Fibroblast of the aortic adventitia (primary cell): ENCODE measurements at regions not wholly inside any gene's neighbourhood (a gene's known extent, or its start where the extent isn't known, plus 50 kb on each side); places are given as distances from the start of the nearest gene placed in this dataset.
A peak's percentile ranks its signal among the peaks of the same experiment; 100 is the strongest.

Experiments
- DNase-seq: peaks from one replicate; pipeline ENCODE4 v3.0.0-alpha.2; 2010; ENCODE audit warnings: low read depth
- H3K4me3 ChIP-seq: 2 replicates; pipeline ENCODE4 v1.5.1; 2011; ENCODE audit warnings: low read depth, mild to moderate bottlenecking, control low read depth, low read length, moderate library complexity
- TF ChIP-seq, protein P1 (sequence below): IDR thresholded peaks from 2 replicates; pipeline ENCODE4 v1.5.1; 2011; ENCODE audit warnings: mild to moderate bottlenecking, low read length, control low read depth, inconsistent platforms; ENCODE audit not compliant: insufficient read depth

- TF ChIP-seq, protein P1, sequence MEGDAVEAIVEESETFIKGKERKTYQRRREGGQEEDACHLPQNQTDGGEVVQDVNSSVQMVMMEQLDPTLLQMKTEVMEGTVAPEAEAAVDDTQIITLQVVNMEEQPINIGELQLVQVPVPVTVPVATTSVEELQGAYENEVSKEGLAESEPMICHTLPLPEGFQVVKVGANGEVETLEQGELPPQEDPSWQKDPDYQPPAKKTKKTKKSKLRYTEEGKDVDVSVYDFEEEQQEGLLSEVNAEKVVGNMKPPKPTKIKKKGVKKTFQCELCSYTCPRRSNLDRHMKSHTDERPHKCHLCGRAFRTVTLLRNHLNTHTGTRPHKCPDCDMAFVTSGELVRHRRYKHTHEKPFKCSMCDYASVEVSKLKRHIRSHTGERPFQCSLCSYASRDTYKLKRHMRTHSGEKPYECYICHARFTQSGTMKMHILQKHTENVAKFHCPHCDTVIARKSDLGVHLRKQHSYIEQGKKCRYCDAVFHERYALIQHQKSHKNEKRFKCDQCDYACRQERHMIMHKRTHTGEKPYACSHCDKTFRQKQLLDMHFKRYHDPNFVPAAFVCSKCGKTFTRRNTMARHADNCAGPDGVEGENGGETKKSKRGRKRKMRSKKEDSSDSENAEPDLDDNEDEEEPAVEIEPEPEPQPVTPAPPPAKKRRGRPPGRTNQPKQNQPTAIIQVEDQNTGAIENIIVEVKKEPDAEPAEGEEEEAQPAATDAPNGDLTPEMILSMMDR: no peak
- peak; percentile 45 for DNase-seq
- H3K4me3 ChIP-seq: no peak overlapping the region
These were observed 234.4 kb upstream of the MPDZ start for GRCh38 chr9:13513716-13514444.

DNA sequence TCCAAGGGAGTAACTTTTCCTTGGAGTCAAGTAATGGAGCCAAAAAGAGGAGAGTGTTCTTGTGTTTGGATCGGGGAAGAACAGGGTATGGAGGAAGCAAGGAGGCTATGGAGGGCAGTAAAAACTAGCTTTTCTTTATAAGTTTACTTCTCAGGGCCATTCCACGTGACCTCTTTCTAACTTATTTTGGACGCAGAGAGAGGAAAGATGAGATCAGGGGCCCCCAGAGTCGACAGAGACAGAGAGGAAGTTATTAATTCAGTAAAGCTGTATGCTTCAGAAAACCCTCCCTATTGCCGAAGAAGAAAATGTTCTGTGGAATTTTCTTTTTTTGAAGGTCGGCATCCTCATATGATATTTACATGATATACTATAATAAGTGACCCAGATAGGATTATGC lies 233.8 kb upstream of the MPDZ start:
- peak; percentile 33 for DNase-seq
- H3K4me3 ChIP-seq: no peak overlapping the region
- TF ChIP-seq, protein P1: no peak

DNA sequence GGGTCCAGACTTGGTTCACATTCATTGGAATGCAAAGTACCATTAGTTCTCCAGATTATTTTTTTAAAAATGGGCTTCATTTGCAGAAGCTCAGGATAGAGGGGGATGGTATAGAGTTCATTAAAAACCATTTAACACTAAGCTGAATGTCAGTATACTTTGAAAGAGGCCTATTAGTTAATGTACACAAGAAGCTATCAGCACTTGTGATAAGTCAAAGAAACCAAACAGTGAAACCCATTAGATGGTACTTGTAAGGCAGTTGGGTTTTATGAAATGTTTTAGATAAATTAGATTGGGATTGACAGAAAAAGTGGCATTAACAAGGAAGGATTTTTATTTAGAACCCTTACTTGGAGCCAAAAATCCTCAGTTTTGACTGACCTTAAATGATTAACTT lies 229.2 kb upstream of the MPDZ start:
- TF ChIP-seq, protein P1: no peak
- DNase-seq: no peak

DNA sequence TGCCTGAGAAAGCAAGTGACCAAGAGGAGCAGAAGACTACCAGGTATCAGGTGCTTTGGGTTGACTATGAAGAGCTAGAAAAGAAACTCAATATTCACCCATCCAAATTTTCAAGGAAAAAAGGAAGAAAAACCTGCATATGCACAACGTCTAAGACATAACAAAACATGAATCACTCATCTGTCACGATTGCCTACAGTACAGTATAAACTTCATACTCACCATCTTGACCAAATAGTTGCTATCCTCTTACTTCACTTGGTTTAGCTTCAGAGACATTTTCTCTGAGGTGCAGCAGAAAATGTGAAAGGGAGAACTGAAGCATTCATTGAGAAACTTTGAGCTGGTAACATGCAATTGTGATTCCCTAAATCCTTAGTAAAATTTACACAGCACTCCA lies 228.6 kb upstream of the MPDZ start:
- no peak for DNase-seq
- H3K4me3 ChIP-seq: no peak overlapping the region
- TF ChIP-seq, protein P1: no peak

More for the DNA sequence above, 229.2 kb upstream of the MPDZ start:
- no peak overlapping the region for H3K4me3 ChIP-seq

- no peak overlapping the region for H3K4me3 ChIP-seq
- DNase-seq: no peak
- TF ChIP-seq, protein P1: no peak
These were observed 226.3 kb upstream of the MPDZ start for GRCh38 chr9:13505797-13506196.

DNA sequence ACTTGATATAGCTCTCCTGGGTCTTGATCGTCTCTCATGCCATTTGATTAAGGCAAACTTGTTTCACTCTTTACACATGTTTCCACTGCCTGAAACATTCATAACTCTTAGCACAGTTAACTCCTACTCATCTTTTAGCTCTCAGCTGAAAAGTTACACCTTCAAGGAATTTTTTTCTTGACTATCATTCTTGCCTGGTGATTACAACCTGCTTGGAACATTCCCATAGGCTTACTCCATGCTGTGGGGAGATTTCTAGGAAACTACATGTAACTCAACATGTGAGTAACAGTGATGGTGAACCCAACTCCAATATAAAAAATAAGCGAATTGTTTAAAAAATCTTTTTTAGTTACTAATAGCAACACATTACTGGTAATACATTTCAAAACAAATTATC lies 224.1 kb upstream of the MPDZ start:
- no peak for DNase-seq
- H3K4me3 ChIP-seq: no peak overlapping the region
- TF ChIP-seq, protein P1: no peak

DNA sequence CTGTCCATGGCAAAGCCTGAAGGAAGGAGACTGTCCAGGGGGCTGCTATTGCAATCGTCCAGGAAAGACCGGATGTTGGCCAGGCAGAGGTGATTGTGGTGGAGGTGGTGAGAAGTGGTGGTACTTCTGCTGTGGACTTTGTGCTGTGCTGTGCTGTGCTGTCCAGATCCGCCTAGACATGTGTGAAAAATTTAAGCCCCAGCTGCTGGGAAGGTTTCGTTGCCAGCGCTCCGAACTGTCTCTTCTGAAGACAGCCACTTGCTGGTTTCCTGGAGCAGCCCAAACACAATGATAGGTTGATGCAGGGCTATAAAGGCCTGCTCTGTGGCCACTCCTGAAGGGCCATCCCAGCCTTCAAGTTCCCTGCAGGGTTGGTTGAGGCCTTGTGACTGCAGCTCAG lies 223.0 kb upstream of the MPDZ start:
- no peak overlapping the region for H3K4me3 ChIP-seq
- DNase-seq: no peak
- TF ChIP-seq, protein P1: no peak
